Epithelial cell of esophagus (primary cell): ENCODE measurements at regions not wholly inside any gene's neighbourhood (a gene's known extent, or its start where the extent isn't known, plus 50 kb on each side); places are given as distances from the start of the nearest gene placed in this dataset.

Source experiments
- DNase-seq: peaks from one replicate; pipeline ENCODE4 v3.0.0; 2010; ENCODE audit warnings: low read depth
- H3K4me3 ChIP-seq: 2 replicates; pipeline ENCODE4 v1.5.1; 2011; ENCODE audit warnings: mild to moderate bottlenecking, low read length, control low read depth
- CTCF ChIP-seq: IDR thresholded peaks from 2 replicates; pipeline ENCODE4 v1.5.1; 2011; ENCODE audit warnings: low read depth, mild to moderate bottlenecking, low read length, control low read depth, inconsistent platforms; ENCODE audit not compliant: insufficient read depth; ENCODE audit errors: missing control alignments

- no peak for TF ChIP-seq CTCF
- H3K4me3 ChIP-seq = no peak overlapping the region
- DNase-seq = no peak
Measured at GRCh38 chr10:78527296-78527695, 493.6 kb downstream of the RPS24 start.

- no peak for DNase-seq
- no peak overlapping the region for H3K4me3 ChIP-seq
- TF ChIP-seq CTCF = no peak
Measured at GRCh38 chr10:78528749-78529204, 495.1 kb downstream of the RPS24 start.

GRCh38 chr10:78529262-78529661 lies 495.6 kb downstream of the RPS24 start:
- H3K4me3 ChIP-seq = no peak overlapping the region
- DNase-seq = peak; percentile 58
- TF ChIP-seq CTCF = no peak

- no peak for TF ChIP-seq CTCF
- DNase-seq = peak; percentile 61
- H3K4me3 ChIP-seq = no peak overlapping the region
Measured at GRCh38 chr10:78531088-78531487, 497.4 kb downstream of the RPS24 start.

GRCh38 chr10:78532480-78533042 lies 498.9 kb downstream of the RPS24 start:
- TF ChIP-seq CTCF = no peak
- no peak for DNase-seq
- H3K4me3 ChIP-seq = no peak overlapping the region

- no peak for DNase-seq
- TF ChIP-seq CTCF = no peak
- no peak overlapping the region for H3K4me3 ChIP-seq
Measured at GRCh38 chr10:78533098-78533497, 499.4 kb downstream of the RPS24 start.

- TF ChIP-seq CTCF = no peak
- no peak overlapping the region for H3K4me3 ChIP-seq
- no peak for DNase-seq
Measured at GRCh38 chr10:78533776-78534175, 500.1 kb downstream of the RPS24 start.
